Right cardiac atrium (tissue), 5 donors: ENCODE measurements at regions not wholly inside any gene's neighbourhood (a gene's known extent, or its start where the extent isn't known, plus 50 kb on each side); places are given as distances from the start of the nearest gene placed in this dataset.
"Not testable (repeated sequence)": the region's sequence is repeated elsewhere in the genome, so short reads cannot be mapped to it uniquely, and the experiment has no call there.

Source experiments
- ATAC-seq, 2 donors: fragments of 200-7000 bp; cut with Tn5 transposase; one replicate each; pipeline versions ENCODE4 v1.8.0 to v1.9.1; 2020; ENCODE audit warnings: moderate library complexity in 2 of 2, mild to moderate bottlenecking in 1 of 2
- DNase-seq, 3 donors: peaks; one replicate each; pipeline ENCODE4 v3.0.0-alpha.2; 2020
- H3K27ac ChIP-seq: one replicate; pipeline ENCODE4 v1.5.1; 2013; ENCODE audit warnings: mild to moderate bottlenecking, low read length, control low read depth, moderate library complexity
- H3K27me3 ChIP-seq: one replicate; pipeline ENCODE4 v1.6.1; 2013; ENCODE audit not compliant: control insufficient read depth, insufficient read depth
- H3K4me1 ChIP-seq: one replicate; pipeline ENCODE4 v1.6.1; 2013; ENCODE audit warnings: low read length; ENCODE audit not compliant: control insufficient read depth, insufficient read depth
- H3K4me3 ChIP-seq: one replicate; pipeline ENCODE4 v1.5.1; 2013; ENCODE audit warnings: low read length, control low read depth
- H3K9me3 ChIP-seq: one replicate; pipeline ENCODE4 v1.6.1; 2013; ENCODE audit warnings: low read length; ENCODE audit not compliant: control insufficient read depth
- WGBS: extraction: QIAGEN DNeasy Blood & Tissue Kit; methylation state at CpG from one replicate; pipeline ENCODE4 v1.1.7; 2013; 5-methylcytosine and 5-hydroxymethylcytosine counted together
- intact Hi-C, 4 donors: fragments of 100-400 bp; cut with DNase I; formaldehyde crosslinking; loops; one replicate each; pipeline versions ENCODE4 v1.11.0 to v1.14.0; 2022 to 2023
- donor health status: healthy with polysubstance abuse.
- donor health status: DM: no; HTN: yes; CAD: no.
- donor health status: DM: no; HTN: no; CAD: no.
- donor health status: DM: no; HTN: yes; CAD: no; lungs with severe emphysema.
- donor health status: DM: yes; HTN: yes; CAD: no.

DNA sequence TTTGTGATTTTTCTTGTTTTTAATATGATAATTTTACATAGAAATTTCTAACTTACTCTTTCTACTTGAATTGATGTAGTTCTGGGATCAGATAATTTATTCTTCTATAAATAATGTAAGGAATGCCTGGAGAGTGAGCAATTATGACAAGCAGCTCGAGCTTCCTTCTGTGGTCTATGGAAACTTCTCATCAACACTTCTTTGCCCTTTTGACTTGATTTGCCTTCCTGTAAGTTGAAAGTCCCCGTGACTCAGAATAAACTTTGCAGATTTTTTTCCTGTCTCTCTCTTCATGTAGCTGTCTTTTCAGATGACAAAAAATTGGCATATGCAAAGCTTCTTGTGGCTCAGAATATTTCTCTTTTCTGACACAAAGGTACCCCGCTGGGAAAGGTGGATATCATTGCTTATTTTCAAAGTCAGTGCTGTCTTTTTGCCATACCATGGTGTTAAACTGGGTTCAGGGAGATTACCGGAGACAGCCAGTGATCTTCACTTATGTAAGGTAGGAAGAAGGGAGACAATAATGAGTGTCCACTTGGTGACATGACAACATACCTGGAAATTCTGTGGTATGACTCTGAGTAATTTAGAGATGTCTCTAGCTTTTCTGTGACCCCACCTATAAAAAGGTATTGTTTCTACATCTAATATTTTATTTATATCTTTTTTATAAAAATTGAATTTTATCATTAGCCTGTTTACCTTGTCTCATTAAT lies 278.6 kb upstream of the GNPDA2 start:
- Histone ChIP-seq H3K4me1 (no peaks in the 10 kb centered on the region), H3K27ac (no peak overlapping the region), H3K9me3 (no peaks in the 10 kb centered on the region), H3K27me3 (no peaks in the 10 kb centered on the region), H3K4me3 (no peak overlapping the region)
- no peak for DNase-seq
- ATAC-seq, result no peak
- 52% methylated on average over 4 of the region's 4 CpGs for WGBS
- intact Hi-C loops, result no loop called here

DNA sequence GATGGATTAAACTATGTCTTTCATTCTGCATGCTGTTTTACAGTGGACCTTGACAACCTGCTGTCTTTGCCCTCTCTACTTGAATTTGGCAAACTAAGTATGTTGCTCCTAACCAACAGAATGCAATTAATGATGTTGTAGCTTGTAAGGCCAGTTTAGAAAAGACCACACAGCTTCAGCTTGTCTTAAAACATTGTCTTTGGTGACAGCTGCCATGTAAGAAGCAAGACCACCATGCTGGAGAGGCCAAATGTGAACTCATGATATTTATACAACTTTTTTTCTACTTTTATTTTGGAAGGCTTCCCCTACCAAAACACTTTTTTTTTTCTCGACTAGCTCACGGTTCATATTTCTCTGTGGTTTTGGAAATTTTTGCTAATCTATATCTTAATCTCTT lies 278.0 kb upstream of the GNPDA2 start:
- WGBS, result 73% methylated on average over 2 of the region's 2 CpGs
- Histone ChIP-seq H3K9me3 (no peaks in the 10 kb centered on the region), H3K4me1 (no peaks in the 10 kb centered on the region), H3K27me3 (no peaks in the 10 kb centered on the region), H3K4me3 (no peak overlapping the region), H3K27ac (no peak overlapping the region)
- no peak for DNase-seq
- no peak for ATAC-seq
- intact Hi-C loops, result no loop called here

DNA sequence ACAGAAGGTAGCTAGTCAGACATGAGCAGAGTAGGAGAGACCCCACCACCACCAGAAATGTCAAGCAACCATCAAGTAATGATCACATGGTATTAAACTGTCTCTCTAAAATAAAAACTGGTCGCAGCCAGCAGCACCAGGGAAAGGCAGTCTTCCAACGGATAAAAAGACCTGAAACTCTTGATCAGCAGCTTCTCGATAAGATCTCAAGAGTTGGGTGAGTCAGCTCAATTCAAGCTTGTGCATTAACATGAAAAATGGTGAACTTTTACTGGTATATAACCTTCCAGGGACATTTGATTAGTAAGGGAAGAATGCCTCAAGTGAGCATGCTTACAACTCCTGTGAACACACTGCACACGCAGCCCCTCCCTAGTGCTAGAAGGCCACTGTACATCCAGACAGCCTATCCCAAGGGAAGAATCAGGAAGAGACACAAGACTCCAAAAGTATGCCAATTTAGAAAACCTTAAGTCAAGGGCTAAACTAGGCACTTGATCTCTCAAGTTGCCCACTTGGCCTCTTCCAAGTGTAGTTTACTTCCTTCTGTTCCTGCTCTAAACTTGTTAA lies 270.0 kb upstream of the GNPDA2 start:
- Histone ChIP-seq H3K9me3 (no peaks in the 10 kb centered on the region), H3K27me3 (no peaks in the 10 kb centered on the region), H3K4me1 (no peaks in the 10 kb centered on the region), H3K27ac (no peak overlapping the region), H3K4me3 (no peak overlapping the region)
- WGBS, result 81% methylated on average over 4 of the region's 4 CpGs
- ATAC-seq (no peak), DNase-seq (no peak)
- intact Hi-C loops, result no loop called here

DNA sequence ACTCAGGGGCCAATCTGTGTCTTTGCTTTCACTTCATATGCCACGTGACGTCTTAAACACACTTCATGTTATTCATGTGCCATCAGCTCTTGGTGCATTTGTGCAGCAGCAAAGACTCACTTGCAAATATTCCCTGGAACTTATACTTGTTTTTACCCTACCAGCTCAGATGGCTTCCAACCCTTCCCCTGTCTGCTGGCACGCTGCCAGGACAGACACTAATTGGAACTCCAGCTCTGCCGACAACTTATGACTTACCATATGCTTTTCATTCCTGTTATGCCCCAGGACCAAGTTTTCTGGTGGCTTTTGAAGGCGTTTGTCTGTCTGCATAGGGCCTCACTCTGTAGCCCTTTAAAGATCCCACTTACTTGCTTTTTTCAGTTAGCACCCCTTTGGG lies 261.7 kb upstream of the GNPDA2 start:
- no peaks in the 10 kb centered on the region for H3K4me1 ChIP-seq
- DNase-seq (no peak), ATAC-seq (no peak)
- intact Hi-C loops, result no loop called here
- H3K4me3 ChIP-seq, result no peak overlapping the region
- H3K9me3 ChIP-seq, result no peaks in the 10 kb centered on the region
- 66% methylated on average over 5 of the region's 5 CpGs for WGBS
- H3K27ac ChIP-seq, result no peak overlapping the region
- no peaks in the 10 kb centered on the region for H3K27me3 ChIP-seq

DNA sequence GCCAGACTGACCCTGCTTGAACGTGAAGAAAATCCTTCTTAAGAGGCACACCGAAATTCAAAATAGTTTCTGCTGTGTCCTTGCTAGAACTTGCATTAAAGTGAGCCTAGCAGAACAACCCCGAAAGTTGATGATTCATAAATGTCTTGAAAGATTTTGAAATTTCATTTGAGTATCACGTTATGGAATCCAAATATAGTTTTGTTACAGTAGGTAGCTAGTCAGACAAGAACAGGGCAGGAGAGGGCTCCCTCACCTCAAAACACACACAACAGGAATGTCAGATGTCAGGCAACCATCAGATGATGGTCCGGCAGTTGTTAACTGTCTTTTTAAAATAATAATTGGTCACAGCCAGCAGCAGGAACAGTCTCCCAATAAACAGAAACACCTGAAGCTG lies 259.6 kb upstream of the GNPDA2 start:
- Histone ChIP-seq H3K27me3 (no peaks in the 10 kb centered on the region), H3K4me1 (no peaks in the 10 kb centered on the region), H3K4me3 (no peak overlapping the region), H3K9me3 (no peaks in the 10 kb centered on the region), H3K27ac (no peak overlapping the region)
- DNase-seq, result no peak
- intact Hi-C loops, result no loop called here
- 71% methylated on average over 5 of the region's 5 CpGs for WGBS
- no peak for ATAC-seq

DNA sequence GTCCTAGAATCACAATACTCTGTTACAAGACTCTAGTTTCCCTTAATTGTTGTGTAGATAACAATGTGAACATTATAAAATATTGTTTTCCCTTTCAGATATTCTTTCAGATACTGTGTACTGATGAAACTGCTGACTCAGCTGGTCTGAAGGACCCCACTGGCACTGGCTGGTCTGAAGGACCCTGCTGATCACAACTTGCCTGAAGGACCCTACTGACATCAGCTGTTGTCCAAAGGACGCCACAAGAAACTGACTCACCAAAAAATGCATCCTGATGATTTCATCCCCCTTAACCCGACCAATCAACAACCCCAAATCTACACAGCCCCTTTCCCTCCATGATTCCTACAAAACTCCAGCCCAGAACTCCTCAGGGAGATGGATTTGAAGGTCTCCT lies 258.8 kb upstream of the GNPDA2 start:
- ATAC-seq (no peak), DNase-seq (no peak)
- intact Hi-C loops, result no loop called here
- Histone ChIP-seq H3K27me3 (no peaks in the 10 kb centered on the region), H3K4me3 (no peak overlapping the region), H3K4me1 (no peaks in the 10 kb centered on the region), H3K27ac (no peak overlapping the region), H3K9me3 (no peaks in the 10 kb centered on the region)
- 63% methylated on average over 2 of the region's 2 CpGs for WGBS

DNA sequence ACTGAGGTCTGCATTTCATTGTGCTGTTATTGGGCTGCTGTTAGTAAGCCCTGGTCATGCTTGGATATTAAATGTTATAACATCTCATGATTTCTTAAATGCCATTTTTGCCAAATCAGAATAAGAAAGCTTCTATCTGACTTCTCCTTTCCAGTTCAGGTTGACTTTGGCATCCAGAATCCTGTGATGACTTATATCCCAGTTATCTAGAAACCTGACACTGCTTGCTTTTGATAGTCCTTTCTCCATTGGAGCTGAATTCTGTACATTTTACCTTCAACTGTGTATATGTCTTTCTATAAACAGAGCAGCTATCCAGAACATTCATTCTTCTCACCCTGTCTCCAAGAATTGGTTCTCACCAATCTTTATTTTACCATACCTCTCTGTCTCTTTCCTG lies 257.7 kb upstream of the GNPDA2 start:
- Histone ChIP-seq H3K4me3 (no peak overlapping the region), H3K9me3 (no peaks in the 10 kb centered on the region), H3K4me1 (no peaks in the 10 kb centered on the region), H3K27ac (no peak overlapping the region), H3K27me3 (no peaks in the 10 kb centered on the region)
- DNase-seq (no peak), ATAC-seq (no peak)
- intact Hi-C loops, result no loop called here

DNA sequence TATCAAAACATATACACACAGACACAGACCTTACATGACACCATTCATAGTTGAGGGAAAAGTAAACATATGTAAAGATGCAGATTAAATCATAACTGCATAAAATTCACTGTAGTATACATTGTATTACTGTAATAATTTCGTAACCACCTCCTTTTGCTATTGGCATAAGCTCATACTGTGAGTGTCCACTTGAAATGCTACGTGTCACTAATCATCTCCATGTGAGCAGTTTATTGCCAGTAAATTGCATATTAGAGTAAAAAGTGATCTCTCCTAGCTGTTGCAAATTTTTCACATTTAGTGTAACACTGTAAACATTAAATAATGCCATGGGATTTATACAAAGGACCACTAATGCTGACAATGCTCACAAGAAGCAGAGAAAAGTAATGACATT lies 256.7 kb upstream of the GNPDA2 start:
- no peaks in the 10 kb centered on the region for H3K9me3 ChIP-seq
- H3K27ac ChIP-seq, result no peak overlapping the region
- no peak for DNase-seq
- no peaks in the 10 kb centered on the region for H3K27me3 ChIP-seq
- WGBS, result 47% methylated on average over 2 of the region's 2 CpGs
- no peak overlapping the region for H3K4me3 ChIP-seq
- no peaks in the 10 kb centered on the region for H3K4me1 ChIP-seq
- ATAC-seq, result no peak
- intact Hi-C loops, result no loop called here

DNA sequence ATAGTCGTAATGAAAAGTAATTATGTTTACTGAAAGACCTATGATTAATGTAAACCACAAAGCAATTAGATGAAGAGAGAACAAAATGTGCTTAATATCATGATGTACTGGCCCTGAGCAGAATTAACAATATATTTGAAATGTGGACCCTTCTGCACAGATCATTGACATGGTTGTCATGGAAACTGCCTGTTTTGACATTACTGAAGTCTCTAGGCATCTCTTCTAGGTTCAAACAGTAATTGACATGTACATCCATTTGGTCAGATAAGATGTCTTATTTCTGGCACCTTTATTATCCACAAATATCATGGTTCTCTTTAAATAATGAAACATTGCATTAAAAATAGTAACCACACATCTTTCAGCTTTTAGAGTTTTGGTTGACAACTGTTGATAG lies 251.7 kb upstream of the GNPDA2 start:
- Histone ChIP-seq H3K4me3 (no peak overlapping the region), H3K9me3 (no peaks in the 10 kb centered on the region), H3K27me3 (no peaks in the 10 kb centered on the region), H3K27ac (no peak overlapping the region), H3K4me1 (no peaks in the 10 kb centered on the region)
- WGBS, result 83% methylated on average over 1 of the region's 1 CpG
- ATAC-seq, result no peak
- DNase-seq, result no peak
- intact Hi-C loops, result no loop called here

DNA sequence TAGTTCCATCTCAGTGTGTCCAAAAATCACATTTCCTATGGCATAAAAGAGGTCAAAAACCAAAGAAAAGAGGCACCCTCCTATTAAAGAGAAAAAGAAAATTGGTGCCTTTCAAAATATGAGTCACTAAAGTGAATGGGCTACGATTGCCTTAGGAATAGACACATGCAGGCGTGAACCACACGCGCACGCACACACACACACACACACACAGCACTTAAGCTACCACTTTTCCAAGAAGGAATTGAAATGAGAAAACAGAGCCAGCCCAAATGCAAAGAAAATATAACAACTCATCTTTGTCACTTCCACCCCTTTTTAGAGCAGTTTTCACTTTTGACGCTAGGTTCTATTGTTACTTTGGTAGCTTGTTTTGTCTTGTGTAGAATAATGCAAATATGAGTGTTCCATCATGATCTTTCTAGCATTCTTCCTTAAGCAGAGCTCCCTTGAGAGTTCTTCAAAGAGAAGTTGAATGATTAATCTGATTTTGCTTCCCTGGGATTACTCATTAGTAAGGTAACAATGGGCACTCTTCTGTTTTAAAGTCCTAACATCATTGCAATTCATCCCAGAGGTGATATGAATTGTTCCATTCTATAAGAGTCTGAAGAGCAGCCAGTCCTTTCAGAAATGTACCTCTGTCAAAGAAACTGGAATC lies 239.2 kb upstream of the GNPDA2 start:
- WGBS, result 90% methylated on average over 6 of the region's 6 CpGs
- ATAC-seq (no peak), DNase-seq (no peak)
- no peak overlapping the region for H3K27ac ChIP-seq
- intact Hi-C loops, result no loop called here
- H3K4me3 ChIP-seq, result no peak overlapping the region
- no peaks in the 10 kb centered on the region for H3K27me3 ChIP-seq
- no peaks in the 10 kb centered on the region for H3K9me3 ChIP-seq
- no peaks in the 10 kb centered on the region for H3K4me1 ChIP-seq

DNA sequence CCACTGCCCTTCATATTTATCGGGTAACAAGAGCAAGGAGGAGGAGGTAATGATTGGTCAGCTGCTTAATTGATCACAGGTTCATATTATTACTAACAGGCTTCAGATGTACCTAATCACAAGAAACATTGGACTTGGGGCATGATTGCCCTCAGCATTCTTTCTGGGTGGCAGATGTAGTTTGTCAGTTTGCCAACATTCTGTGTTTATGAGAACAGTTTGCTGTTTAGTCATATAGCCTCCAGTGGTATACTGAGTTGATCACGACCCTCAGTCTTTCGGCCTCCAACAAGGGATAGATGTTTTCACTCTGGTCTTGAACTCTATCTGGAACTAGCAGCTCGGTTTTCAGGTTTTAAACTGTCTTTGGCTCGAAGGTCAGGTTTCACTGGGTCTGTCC lies 237.7 kb upstream of the GNPDA2 start:
- H3K27me3 ChIP-seq, H3K9me3 ChIP-seq, H3K4me1 ChIP-seq, intact Hi-C loops, ATAC-seq, H3K27ac ChIP-seq, DNase-seq, H3K4me3 ChIP-seq: not testable (repeated sequence)
- 72% methylated on average over 5 of the region's 5 CpGs for WGBS
